Loucy (cell line): ENCODE measurements at regions not wholly inside any gene's neighbourhood (a gene's known extent, or its start where the extent isn't known, plus 50 kb on each side); places are given as distances from the start of the nearest gene placed in this dataset.

Experiments
- CTCF ChIP-seq: fragments of 200-600 bp; sonication (generic); conservative IDR thresholded peaks from 2 replicates; pipeline ENCODE4 v1.5.1; 2014; ENCODE audit warnings: mild to moderate bottlenecking, antibody characterized with exemption, low read length
- EZH2phosphoT487 ChIP-seq: fragments of 200-600 bp; IDR thresholded peaks from 2 replicates; pipeline ENCODE4 v1.6.1; 2018; ENCODE audit warnings: antibody characterized with exemption, mild to moderate bottlenecking, moderate library complexity, borderline replicate concordance

- TF ChIP-seq CTCF (no peak), EZH2phosphoT487 (no peak)
These were observed 478.3 kb upstream of the ADAMTS16 start for GRCh38 chr5:4661836-4662235.
